HL-60 (cell line): ENCODE measurements at regions not wholly inside any gene's neighbourhood (a gene's known extent, or its start where the extent isn't known, plus 50 kb on each side); places are given as distances from the start of the nearest gene placed in this dataset.

Source experiments
- DNase-seq, 2 experiments: peaks; one replicate each; pipeline ENCODE4 v3.0.0-alpha.2; 2010 to 2020; ENCODE audit warnings: low read depth in 1 of 2, low spot score in 1 of 2
- H3K27ac ChIP-seq: fragments of 250-450 bp; sonication (Bioruptor Pico); replicated peaks from 2 replicates; pipeline ENCODE4 v1.5.1; 2020; ENCODE audit warnings: mild to moderate bottlenecking, moderate library complexity
- H3K27me3 ChIP-seq: fragments of 250-450 bp; sonication (Bioruptor Pico); 2 replicates; pipeline ENCODE4 v1.5.1; 2021; ENCODE audit warnings: mild to moderate bottlenecking, moderate library complexity; ENCODE audit not compliant: insufficient read depth, poor library complexity, severe bottlenecking
- H3K4me3 ChIP-seq: replicated peaks from 2 replicates; pipeline ENCODE4 v1.5.1; 2011; ENCODE audit warnings: mild to moderate bottlenecking, control low read depth, low read length; ENCODE audit not compliant: insufficient read depth
- GABPA ChIP-seq: IDR thresholded peaks from 2 replicates; pipeline ENCODE4 v1.6.1; 2012; ENCODE audit warnings: low read depth
- POLR2AphosphoS5 ChIP-seq: IDR thresholded peaks from 2 replicates; pipeline ENCODE4 v1.6.1; 2012; ENCODE audit warnings: low read depth
- SPI1 ChIP-seq: IDR thresholded peaks from 2 replicates; pipeline ENCODE4 v1.6.1; 2012; ENCODE audit warnings: low read depth, mild to moderate bottlenecking, borderline replicate concordance
- TF ChIP-seq, protein P1 (sequence below): IDR thresholded peaks from one replicate; pipeline ENCODE4 v1.5.1; 2011; ENCODE audit warnings: low read length, control low read depth, inconsistent platforms; ENCODE audit not compliant: insufficient read depth
- TF ChIP-seq, protein P2 (sequence below): IDR thresholded peaks from 2 replicates; pipeline ENCODE4 v1.6.1; 2012; ENCODE audit warnings: low read depth; ENCODE audit not compliant: insufficient replicate concordance

GRCh38 chr10:62665771-62666170 is 138.7 kb upstream of the ADO start:
- TF ChIP-seq POLR2AphosphoS5, result no peak
- TF ChIP-seq, protein P1, sequence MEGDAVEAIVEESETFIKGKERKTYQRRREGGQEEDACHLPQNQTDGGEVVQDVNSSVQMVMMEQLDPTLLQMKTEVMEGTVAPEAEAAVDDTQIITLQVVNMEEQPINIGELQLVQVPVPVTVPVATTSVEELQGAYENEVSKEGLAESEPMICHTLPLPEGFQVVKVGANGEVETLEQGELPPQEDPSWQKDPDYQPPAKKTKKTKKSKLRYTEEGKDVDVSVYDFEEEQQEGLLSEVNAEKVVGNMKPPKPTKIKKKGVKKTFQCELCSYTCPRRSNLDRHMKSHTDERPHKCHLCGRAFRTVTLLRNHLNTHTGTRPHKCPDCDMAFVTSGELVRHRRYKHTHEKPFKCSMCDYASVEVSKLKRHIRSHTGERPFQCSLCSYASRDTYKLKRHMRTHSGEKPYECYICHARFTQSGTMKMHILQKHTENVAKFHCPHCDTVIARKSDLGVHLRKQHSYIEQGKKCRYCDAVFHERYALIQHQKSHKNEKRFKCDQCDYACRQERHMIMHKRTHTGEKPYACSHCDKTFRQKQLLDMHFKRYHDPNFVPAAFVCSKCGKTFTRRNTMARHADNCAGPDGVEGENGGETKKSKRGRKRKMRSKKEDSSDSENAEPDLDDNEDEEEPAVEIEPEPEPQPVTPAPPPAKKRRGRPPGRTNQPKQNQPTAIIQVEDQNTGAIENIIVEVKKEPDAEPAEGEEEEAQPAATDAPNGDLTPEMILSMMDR, result no peak
- no peak for TF ChIP-seq SPI1
- TF ChIP-seq, protein P2, sequence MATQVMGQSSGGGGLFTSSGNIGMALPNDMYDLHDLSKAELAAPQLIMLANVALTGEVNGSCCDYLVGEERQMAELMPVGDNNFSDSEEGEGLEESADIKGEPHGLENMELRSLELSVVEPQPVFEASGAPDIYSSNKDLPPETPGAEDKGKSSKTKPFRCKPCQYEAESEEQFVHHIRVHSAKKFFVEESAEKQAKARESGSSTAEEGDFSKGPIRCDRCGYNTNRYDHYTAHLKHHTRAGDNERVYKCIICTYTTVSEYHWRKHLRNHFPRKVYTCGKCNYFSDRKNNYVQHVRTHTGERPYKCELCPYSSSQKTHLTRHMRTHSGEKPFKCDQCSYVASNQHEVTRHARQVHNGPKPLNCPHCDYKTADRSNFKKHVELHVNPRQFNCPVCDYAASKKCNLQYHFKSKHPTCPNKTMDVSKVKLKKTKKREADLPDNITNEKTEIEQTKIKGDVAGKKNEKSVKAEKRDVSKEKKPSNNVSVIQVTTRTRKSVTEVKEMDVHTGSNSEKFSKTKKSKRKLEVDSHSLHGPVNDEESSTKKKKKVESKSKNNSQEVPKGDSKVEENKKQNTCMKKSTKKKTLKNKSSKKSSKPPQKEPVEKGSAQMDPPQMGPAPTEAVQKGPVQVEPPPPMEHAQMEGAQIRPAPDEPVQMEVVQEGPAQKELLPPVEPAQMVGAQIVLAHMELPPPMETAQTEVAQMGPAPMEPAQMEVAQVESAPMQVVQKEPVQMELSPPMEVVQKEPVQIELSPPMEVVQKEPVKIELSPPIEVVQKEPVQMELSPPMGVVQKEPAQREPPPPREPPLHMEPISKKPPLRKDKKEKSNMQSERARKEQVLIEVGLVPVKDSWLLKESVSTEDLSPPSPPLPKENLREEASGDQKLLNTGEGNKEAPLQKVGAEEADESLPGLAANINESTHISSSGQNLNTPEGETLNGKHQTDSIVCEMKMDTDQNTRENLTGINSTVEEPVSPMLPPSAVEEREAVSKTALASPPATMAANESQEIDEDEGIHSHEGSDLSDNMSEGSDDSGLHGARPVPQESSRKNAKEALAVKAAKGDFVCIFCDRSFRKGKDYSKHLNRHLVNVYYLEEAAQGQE, result no peak
- no peak for TF ChIP-seq GABPA
- H3K27ac ChIP-seq, result no peak overlapping the region
- H3K4me3 ChIP-seq, result no peak overlapping the region
- H3K27me3 ChIP-seq, result no peaks in the 10 kb centered on the region
- DNase-seq, result no peak

DNA sequence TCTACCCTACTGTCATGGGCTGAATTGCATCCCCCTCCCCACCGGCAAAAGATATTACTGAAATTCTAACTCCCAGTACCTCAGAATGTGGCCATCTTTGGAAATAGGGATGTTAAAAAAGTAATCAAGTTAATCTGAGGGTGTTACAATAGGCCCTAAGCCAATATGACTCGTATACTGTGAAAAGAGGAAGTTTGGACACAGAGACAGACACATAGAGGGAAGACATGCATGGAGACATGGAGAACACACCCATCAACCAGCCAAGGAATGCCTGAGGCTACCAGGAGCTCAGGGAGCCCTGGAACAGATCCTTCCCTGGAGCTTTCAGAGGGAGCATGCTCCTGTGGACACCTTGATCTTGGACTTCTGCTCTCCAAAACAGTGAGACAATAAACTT is 138.2 kb upstream of the ADO start:
- peak in 1 of 2 experiments; percentile 42 for DNase-seq
- Histone ChIP-seq H3K27me3 (no peaks in the 10 kb centered on the region), H3K4me3 (no peak overlapping the region), H3K27ac (no peak overlapping the region)
- peak; percentile 27; the same call in 1 of the 2 replicates for TF ChIP-seq SPI1
- TF ChIP-seq, protein P1, result no peak

GRCh38 chr10:62669341-62669740 is 135.2 kb upstream of the ADO start:
- TF ChIP-seq SPI1, result peak; percentile 36; the same call in 1 of the 2 replicates
- TF ChIP-seq, protein P1, result no peak
- no peaks in the 10 kb centered on the region for H3K27me3 ChIP-seq
- H3K4me3 ChIP-seq, result no peak overlapping the region
- DNase-seq, result no peak
- H3K27ac ChIP-seq, result no peak overlapping the region

GRCh38 chr10:62671104-62671503 is 133.4 kb upstream of the ADO start:
- DNase-seq, result no peak
- Histone ChIP-seq H3K27ac (no peak overlapping the region), H3K4me3 (no peak overlapping the region), H3K27me3 (no peaks in the 10 kb centered on the region)
- TF ChIP-seq, protein P2, result no peak
- TF ChIP-seq SPI1, result no peak
